T-helper 22 cell (primary cell): ENCODE measurements at regions not wholly inside any gene's neighbourhood (a gene's known extent, or its start where the extent isn't known, plus 50 kb on each side); places are given as distances from the start of the nearest gene placed in this dataset.

Experiments used
- DNase-seq: peaks from one replicate; pipeline ENCODE4 v3.0.0-alpha.2; 2020; ENCODE audit warnings: low read depth

DNA sequence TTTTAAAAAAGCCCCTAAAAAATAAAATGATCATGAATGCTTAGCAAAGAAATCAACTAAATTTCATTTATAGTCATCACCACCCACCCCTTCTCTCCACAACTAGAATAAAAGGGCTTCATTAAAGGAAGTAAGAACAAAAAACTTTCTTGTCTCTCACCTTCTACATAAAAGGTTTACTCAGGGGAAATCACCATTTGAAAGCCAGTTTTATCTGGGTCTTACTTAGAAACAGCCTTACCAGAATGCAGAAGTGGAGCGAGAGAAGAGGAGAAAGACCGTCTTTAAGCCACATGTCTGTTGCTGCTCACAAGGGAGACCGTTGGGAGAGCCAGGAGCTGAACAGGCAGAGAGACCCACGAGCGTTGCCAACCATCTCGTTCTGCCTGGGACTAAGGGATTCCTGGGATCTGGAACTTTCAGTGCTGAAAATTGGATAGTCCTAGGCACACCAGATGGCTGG is 350.1 kb upstream of the PROK2 start:
- DNase-seq = no peak

DNA sequence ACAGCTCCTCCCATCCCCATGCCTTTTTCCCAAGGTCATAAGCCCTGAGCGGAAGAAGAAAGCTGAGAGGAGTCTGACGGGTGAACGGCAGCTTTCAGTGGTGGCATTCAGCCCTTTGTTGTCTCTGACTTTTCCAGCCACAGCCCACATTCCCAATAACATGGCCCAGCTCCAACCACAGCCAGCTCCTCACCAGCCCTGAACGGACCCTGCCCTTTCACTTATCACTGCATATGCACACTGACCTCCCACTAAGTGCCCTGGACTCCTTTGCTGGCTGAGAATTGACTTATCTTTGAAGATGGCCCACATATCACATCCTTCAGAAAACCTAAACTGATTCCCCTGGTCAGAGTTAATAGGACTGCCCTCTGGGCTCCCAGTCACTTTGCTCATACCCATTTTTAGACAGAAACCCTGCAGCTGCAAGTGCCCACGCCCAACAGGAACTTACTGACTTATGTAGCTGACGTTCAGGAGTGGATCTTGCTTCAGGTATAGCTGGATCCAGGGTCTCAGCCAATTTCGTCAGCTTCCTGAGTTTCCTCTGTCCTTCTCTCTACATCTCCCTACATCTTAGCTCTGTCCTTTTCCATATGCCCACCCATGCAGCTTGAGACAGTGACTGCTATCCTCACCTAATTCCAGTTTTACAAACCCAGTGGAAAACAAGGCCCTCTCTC is 348.5 kb upstream of the PROK2 start:
- no peak for DNase-seq

DNA sequence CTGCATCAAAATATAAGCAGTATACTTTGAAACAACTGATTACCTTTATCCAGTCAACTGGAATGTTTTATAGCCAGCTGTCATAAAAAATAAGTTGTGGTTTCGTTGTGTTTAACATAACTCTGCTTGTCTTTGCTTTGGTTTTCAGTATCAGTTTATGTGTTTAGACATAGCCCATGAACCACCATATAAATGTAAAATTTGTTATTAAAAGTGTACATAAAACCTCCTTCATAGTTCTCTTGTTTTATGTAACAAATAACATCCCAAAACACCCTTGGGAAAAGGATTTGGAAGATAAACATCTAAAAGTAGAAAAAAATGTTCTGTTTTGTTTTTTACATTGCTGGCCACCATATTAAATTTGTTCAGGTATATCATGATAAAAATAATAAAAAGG is 347.0 kb upstream of the PROK2 start:
- no peak for DNase-seq

DNA sequence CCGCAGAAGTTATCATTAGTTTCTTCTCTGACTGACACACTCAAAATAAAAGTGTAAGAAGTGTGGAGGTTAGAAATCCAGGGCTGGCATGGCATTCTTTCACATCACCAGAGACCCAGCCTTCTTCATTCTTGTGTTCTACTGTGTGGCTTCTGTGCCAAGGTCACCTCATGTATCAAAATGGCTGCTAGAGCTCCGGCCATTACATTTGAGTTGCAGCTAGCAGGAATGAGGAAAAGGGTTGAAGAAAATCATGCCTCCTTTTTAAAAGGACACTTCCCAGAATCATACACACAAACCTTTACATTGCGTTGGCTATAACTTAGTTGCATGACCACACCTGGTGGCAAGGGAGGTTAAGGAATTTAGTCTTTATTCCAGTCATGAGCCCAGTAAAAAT is 345.6 kb upstream of the PROK2 start:
- DNase-seq = no peak

- no peak for DNase-seq
These were observed 344.6 kb upstream of the PROK2 start for GRCh38 chr3:72129501-72130094.

- no peak for DNase-seq
These were observed 344.0 kb upstream of the PROK2 start for GRCh38 chr3:72128921-72129320.

DNA sequence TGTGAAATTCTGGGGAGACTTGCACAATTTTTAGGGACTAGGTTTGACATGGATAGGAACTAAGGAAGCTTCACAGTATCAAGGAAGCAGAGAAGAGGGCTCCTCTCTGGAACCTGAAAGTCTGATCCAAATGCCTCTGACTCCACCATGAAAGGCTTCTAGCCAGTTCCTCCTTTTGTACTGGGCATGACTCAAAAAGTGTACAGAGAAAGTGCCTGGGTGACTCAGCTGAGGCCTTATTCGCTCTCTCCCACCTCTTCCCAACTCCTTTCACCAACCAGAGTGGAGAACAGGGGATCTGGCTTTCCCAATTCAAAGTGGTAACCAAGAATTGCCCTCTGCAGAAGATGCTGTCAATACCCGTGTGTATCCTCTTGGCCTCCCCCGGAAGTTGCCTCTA is 342.9 kb upstream of the PROK2 start:
- no peak for DNase-seq

- no peak for DNase-seq
These were observed 342.3 kb upstream of the PROK2 start for GRCh38 chr3:72127224-72127612.

- DNase-seq = no peak
These were observed 341.7 kb upstream of the PROK2 start for GRCh38 chr3:72126441-72127223.

DNA sequence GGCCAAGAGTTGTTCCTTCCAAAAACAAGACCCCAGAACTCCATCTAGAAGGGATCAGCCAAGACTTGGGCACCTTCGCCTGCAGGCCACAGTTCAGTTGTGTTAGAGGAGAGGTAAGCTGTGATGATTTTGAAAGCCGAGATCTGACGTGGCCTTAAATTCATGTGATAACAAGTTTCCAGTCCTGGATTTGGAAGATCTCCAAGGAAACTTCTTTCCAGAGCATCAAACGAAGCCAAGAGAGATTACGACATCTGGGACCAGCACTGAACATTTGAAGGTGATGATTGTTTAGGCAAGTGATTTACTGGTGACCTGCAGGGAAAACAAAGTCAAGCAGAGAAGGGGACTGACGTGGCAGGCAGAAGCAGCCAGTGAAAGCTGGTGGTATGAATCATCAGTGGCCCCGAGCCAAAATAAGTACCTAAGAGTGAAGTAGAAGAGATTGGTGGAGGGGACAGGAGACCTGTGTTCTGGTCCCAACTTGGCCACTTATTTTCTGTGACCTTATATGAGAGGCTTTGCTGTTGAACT is 339.0 kb upstream of the PROK2 start:
- no peak for DNase-seq

DNA sequence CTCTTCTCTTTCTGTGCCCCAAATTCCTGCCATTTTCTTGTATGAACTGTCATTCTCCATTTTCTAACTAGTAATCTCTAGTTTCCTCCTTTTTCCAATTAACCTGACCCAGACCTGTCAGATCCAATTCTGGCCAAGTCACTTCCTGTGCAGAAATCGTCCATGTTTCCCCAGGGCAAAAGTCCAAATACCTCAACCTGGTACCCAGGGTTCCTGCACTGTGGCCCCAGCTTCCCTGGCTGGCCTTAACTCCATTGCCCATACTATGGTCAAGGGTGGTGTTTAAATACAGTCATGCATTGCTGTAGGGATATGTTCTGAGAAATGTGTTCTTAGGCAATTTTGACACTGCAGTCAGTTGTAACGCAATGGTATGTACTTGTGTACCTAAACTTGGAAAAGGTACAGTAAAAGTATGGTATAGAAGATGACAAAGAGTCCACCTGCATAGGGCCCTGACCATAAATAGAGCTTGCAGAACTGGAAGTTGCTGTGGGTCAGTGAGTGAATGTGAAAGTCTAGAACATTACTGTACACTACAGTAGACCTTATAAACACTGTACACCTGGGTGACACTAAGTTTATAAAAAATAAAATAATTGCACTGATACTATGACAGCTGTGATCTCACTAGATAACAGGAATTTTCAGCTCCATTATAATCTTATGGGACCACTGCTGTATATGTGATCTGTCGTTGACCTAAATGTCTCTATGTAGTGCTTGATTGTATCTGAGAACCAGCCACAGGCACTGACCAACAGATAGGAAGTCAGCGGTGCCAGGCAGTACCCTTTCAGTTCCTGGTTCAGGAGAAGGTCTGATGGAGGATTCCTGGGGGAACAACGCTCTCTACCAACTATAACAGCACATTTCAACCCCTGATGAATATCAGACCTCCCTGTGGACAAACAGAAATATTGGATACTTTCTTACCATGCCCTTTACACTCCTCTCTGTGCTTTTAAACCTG is 336.1 kb upstream of the PROK2 start:
- DNase-seq = no peak

DNA sequence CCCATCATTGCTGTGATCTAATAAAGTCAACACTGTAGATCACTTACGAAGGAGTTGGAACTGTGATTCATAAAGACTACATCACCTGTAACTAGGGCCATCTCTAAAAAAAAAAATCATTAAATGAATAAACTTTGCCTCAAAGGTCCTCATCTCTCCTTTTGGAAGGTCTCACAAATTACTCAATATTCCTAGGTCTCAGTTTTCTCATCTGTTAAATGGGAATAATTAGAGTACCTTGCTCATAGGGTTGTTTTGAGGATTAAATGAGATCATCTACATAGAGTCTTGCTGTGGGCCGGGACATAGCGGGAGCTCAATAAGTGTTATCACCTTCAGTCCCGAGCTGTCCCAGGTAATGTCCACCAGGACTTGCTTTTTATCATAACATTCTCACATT is 335.1 kb upstream of the PROK2 start:
- DNase-seq = no peak

- no peak for DNase-seq
These were observed 333.7 kb upstream of the PROK2 start for GRCh38 chr3:72118628-72119027.

DNA sequence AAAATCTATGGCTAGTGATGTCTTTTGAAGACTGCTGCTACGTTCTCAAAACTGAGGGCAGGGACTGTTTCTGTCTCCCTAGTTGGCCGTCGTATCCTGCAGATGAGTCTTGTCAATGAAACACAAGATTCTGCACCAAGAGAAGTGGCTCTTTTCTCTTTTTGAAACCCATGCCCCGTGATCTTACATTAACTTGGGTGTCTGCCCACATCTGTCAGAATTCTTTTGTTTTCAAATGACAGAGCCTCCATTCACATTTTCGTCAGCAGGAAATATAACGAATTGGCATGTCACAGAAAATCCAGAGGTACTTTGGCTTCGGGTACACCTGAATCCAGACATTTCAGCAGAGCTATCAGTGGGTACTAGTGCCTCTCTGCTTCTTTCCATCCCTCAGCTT is 331.3 kb upstream of the PROK2 start:
- no peak for DNase-seq

DNA sequence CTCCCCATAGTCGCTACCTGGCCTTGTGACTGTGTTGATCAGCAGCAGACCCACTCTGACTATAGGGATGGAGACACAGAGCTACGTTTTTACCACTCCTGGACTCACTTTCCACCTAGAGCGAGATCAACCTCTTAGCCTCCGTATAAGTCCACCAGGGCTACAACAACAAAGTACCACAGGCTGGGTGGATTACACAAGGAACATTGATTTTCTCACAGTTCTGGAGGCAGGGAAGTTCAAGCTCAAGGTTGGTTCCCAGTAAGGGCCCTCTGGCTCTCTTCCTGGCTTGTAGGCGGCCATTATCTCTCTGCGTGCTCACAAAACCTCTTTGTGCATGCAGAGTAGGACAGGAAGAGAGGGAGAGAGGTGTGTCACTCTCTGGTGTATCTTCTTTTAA is 330.4 kb upstream of the PROK2 start:
- no peak for DNase-seq

GRCh38 chr3:72114773-72115172 is 329.8 kb upstream of the PROK2 start:
- no peak for DNase-seq

DNA sequence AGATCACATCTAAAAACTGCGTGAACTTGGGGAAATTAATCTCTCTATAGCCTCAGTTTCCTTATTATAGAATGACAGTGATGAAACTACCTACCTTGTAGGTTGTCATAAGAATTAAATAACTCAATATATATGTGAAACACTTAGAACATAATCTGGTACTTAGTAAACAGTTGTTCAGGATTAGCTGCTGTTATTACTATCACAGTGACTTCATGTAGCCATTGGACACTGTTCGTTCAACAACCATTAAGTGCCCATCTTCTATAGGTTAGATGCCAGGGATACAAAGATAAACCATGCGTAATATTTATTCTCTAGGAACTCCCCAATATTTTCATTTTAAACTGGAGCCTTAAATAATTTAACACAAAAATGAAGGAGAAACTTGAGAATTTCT is 329.0 kb upstream of the PROK2 start:
- no peak for DNase-seq

DNA sequence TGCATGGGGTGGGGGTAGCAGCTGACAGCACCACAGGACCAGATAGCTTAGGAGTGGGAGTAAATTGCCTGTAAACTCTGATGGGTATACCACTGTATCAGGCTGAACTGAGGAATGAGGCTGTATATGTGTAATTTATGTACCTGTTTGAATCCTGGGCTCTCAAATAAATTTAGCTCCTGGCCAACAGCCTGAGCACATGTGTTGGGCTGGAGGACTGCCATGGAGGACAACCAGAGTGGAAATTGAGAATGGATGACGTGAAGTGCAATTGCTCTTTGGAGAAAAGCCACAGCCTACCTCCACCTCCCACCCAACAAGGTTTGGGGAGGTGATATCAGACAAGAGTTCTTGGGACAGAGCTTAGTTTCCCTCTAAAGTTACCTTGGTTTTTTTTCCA is 328.6 kb upstream of the PROK2 start:
- no peak for DNase-seq

DNA sequence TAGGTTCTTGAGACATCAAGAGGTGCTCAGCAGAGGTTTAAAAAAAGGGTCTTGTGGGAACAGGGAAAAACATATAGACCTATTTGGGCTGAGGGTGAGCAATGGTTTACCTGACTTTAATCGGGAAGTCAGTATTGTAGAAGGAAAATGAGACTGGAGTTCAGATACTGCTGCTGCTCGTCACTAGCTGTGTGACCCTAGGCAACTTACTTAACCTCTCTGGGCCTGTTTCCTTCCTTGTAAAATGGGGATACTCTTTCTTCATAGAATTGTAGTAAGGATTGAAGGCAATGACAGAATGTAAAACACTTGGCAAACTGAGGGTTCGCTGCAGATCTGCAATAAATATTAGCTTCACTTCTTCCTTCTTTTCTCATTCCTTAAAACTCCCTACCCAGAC is 327.5 kb upstream of the PROK2 start:
- DNase-seq = no peak

DNA sequence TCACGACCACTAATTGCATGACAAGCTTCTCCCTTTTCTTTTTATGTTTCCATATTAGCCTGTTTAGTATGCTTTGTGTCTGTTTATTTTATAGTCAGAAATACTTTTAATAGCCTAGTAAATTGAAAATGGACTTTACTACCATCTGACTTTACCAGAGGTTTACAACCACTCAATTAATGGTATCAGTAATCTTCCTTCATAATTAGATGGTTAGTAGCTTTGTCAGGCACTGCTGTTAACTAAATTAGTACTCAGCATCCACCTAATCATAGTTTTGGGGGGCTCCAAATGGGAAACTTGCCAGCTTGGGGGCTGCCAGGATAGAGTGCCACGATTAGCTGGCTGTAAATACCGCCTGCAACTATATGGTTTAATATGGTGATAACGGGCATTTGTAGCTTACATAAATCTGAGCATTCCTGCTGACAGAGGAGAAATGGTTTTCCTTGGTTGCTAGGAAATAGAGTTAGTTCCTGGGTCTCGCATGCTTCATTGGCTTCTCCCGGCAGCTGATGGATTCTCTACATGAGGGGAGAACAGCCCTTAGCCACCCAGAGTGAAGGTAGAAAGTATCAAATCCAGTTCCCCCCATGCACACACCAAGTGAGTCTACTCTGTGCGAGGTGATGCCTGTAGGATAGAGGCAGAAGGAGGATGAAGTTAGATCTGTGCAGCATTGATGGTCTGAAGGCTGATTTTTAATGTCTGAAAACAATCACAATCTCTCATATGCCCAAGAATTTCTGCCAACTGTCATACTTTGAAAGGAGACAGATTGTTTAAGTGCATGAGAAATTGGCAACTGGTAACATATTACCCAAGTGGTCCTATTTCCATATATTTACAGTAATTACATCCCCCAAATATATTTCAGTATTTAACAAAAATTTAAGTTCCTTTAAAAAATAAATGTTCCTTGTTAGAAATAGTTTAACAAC is 326.6 kb upstream of the PROK2 start:
- no peak for DNase-seq
